Peyer's patch (tissue), 4 donors: ENCODE measurements at regions not wholly inside any gene's neighbourhood (a gene's known extent, or its start where the extent isn't known, plus 50 kb on each side); places are given as distances from the start of the nearest gene placed in this dataset.

Experiments used
- DNase-seq, 3 donors: peaks; one replicate each; pipeline ENCODE4 v3.0.0-alpha.2; 2017 to 2019
- H3K27ac ChIP-seq, 4 donors: fragments of 200-600 bp; sonication (generic); one replicate each; pipeline ENCODE4 v1.5.1; 2016 to 2019
- H3K27me3 ChIP-seq, 2 donors: fragments of 200-600 bp; sonication (generic); one replicate each; pipeline ENCODE4 v1.5.1; 2019
- H3K36me3 ChIP-seq, 3 donors: fragments of 200-600 bp; sonication (generic); one replicate each; pipeline ENCODE4 v1.5.1; 2016 to 2019
- H3K4me1 ChIP-seq, 4 donors: fragments of 200-600 bp; sonication (generic); one replicate each; pipeline ENCODE4 v1.5.1; 2016 to 2019
- H3K4me3 ChIP-seq, 4 donors: fragments of 200-600 bp; sonication (generic); 1 replicate in 3 of 4; 2 replicates in 1 of 4; pipeline ENCODE4 v1.5.1; 2016 to 2019; ENCODE audit warnings: mild to moderate bottlenecking in 1 of 4
- H3K9me3 ChIP-seq, 4 donors: fragments of 200-600 bp; sonication (generic); one replicate each; pipeline ENCODE4 v1.5.1; 2016 to 2019; ENCODE audit warnings: mild to moderate bottlenecking in 1 of 4
- CTCF ChIP-seq, 6 experiments: fragments of 450-650 bp in 4 of 6; fragments of 200-600 bp in 2 of 6; sonication (generic) in 1 of 6; IDR thresholded peaks; one replicate each; pipeline ENCODE4 v1.5.1; 2017 to 2019; ENCODE audit warnings: antibody characterized with exemption in 6 of 6, mild to moderate bottlenecking in 3 of 6, moderate library complexity in 1 of 6
- POLR2A ChIP-seq, 2 donors: fragments of 450-650 bp; IDR thresholded peaks; one replicate each; pipeline ENCODE4 v1.5.1; 2017; ENCODE audit warnings: antibody characterized with exemption in 2 of 2, mild to moderate bottlenecking in 2 of 2, moderate library complexity in 2 of 2

- Histone ChIP-seq H3K9me3 (no peaks in the 10 kb centered on the region), H3K4me1 (no peaks in the 10 kb centered on the region), H3K27me3 (no peaks in the 10 kb centered on the region), H3K36me3 (no peaks in the 10 kb centered on the region), H3K4me3 (no peak overlapping the region), H3K27ac (no peak overlapping the region)
- TF ChIP-seq CTCF (IDR thresholded peaks at IDR 0.05) (no peak), POLR2A (IDR thresholded peaks at IDR 0.05) (no peak)
- DNase-seq = no peak
Measured at GRCh38 chr17:77726549-77727006, 231.9 kb upstream of the TNRC6C start.

GRCh38 chr17:77727037-77727615 is 231.4 kb upstream of the TNRC6C start:
- Histone ChIP-seq H3K36me3 (no peaks in the 10 kb centered on the region), H3K9me3 (no peaks in the 10 kb centered on the region), H3K4me1 (no peaks in the 10 kb centered on the region), H3K4me3 (no peak overlapping the region), H3K27me3 (no peaks in the 10 kb centered on the region), H3K27ac (no peak overlapping the region)
- no peak for DNase-seq
- no peak for TF ChIP-seq POLR2A (IDR thresholded peaks at IDR 0.05)
- no peak for TF ChIP-seq CTCF (IDR thresholded peaks at IDR 0.05)

GRCh38 chr17:77728474-77728795 is 230.1 kb upstream of the TNRC6C start:
- H3K36me3 ChIP-seq = no peaks in the 10 kb centered on the region

DNA sequence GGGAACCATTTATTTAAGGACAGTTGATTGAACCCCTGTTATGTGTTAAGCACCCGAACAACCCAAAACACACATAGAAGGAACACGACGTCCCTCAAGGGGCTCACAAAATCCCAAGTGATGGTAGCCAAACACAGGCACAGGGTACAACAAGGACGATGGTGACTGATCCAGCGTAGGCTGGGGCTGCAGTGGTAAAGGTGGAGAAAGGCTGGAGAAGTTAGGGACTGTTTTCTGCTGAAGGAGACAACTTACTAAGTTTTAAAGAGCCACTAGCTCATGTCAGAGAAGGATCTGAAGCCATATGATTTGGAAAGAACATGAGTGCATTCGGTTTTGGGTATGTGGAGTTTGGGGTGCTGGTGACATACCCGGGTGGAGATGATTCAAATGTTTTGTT is 229.6 kb upstream of the TNRC6C start:
- H3K9me3 ChIP-seq = no peaks in the 10 kb centered on the region
- H3K4me1 ChIP-seq = no peaks in the 10 kb centered on the region
- no peak overlapping the region for H3K27ac ChIP-seq
- no peak overlapping the region for H3K4me3 ChIP-seq
- peak in 1 of 3 donors; percentile 4 for DNase-seq
- no peak for TF ChIP-seq POLR2A (IDR thresholded peaks at IDR 0.05)
- TF ChIP-seq CTCF (IDR thresholded peaks at IDR 0.05) = no peak
- no peaks in the 10 kb centered on the region for H3K27me3 ChIP-seq
- H3K36me3 ChIP-seq = no peaks in the 10 kb centered on the region

More at GRCh38 chr17:77728474-77728795, 230.1 kb upstream of the TNRC6C start:
- DNase-seq = peak in 1 of 3 donors; percentile 5
- Histone ChIP-seq H3K9me3 (no peaks in the 10 kb centered on the region), H3K4me1 (no peaks in the 10 kb centered on the region), H3K27ac (no peak overlapping the region), H3K27me3 (no peaks in the 10 kb centered on the region), H3K4me3 (no peak overlapping the region)
- TF ChIP-seq POLR2A (IDR thresholded peaks at IDR 0.05) (no peak), CTCF (IDR thresholded peaks at IDR 0.05) (no peak)

- Histone ChIP-seq H3K27me3 (no peaks in the 10 kb centered on the region), H3K27ac (no peak overlapping the region), H3K9me3 (no peaks in the 10 kb centered on the region), H3K4me3 (no peak overlapping the region), H3K36me3 (no peaks in the 10 kb centered on the region), H3K4me1 (peaks cover 0 to 7% (median 0%) of the 10 kb centered on the region in 4 donors)
- TF ChIP-seq POLR2A (IDR thresholded peaks at IDR 0.05) = no peak
- TF ChIP-seq CTCF (IDR thresholded peaks at IDR 0.05) = no peak
- peak in 1 of 3 donors; percentile 4 for DNase-seq
Measured at GRCh38 chr17:77729587-77729986, 228.9 kb upstream of the TNRC6C start.

DNA sequence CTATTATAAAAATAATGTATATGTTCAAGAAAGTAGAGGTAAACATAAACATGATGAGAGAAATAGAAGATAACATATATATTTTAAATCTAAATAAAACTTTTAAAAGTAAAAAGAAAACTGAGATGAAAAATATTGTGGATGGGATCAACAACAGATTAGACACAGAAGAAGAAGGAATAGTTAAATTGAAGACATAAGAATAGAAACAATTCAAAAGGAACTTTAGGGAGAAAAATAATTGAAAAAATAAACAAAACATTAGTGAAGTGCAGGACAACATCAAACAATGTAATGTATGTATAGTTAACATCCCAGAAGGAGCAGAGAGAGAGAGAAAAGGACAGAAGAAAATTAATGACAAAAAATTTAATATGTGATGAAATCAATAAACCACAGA is 228.1 kb upstream of the TNRC6C start:
- no peaks in the 10 kb centered on the region for H3K9me3 ChIP-seq
- H3K27me3 ChIP-seq = no peaks in the 10 kb centered on the region
- H3K4me3 ChIP-seq = no peak overlapping the region
- DNase-seq = no peak
- no peak overlapping the region for H3K27ac ChIP-seq
- TF ChIP-seq CTCF (IDR thresholded peaks at IDR 0.05) (no peak), POLR2A (IDR thresholded peaks at IDR 0.05) (no peak)
- peaks cover 0 to 15% (median 0%) of the 10 kb centered on the region in 4 donors for H3K4me1 ChIP-seq
- H3K36me3 ChIP-seq = no peaks in the 10 kb centered on the region
